HPDE6-E6E7 (cell line): ENCODE measurements at regions not wholly inside any gene's neighbourhood (a gene's known extent, or its start where the extent isn't known, plus 50 kb on each side); places are given as distances from the start of the nearest gene placed in this dataset.

ENCODE experiments used
- DNase-seq: peaks from one replicate; pipeline ENCODE4 v3.0.0; 2011; ENCODE audit warnings: missing footprints; ENCODE audit errors: extremely low spot score

DNA sequence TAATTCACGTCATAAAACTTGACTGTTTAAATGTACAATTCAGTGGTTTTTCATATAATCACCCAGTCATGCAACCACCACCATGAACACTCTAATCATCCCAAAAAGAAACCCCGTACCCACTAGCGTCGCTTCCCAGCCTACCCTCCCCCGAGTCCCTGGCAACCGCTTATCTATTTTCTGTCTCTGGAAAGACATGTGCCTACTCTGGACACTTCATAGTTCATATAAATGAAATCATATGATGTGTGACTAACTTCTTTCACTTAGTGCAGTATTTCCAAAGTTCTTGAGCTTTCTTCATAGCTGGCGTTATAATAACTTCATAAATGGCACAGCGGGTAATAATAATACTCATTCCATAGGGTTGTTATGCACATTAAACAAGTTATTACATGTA is 215.2 kb downstream of the MYLK4 start:
- no peak for DNase-seq

- no peak for DNase-seq
Measured at GRCh38 chr6:2534406-2535042, 216.2 kb downstream of the MYLK4 start.

DNA sequence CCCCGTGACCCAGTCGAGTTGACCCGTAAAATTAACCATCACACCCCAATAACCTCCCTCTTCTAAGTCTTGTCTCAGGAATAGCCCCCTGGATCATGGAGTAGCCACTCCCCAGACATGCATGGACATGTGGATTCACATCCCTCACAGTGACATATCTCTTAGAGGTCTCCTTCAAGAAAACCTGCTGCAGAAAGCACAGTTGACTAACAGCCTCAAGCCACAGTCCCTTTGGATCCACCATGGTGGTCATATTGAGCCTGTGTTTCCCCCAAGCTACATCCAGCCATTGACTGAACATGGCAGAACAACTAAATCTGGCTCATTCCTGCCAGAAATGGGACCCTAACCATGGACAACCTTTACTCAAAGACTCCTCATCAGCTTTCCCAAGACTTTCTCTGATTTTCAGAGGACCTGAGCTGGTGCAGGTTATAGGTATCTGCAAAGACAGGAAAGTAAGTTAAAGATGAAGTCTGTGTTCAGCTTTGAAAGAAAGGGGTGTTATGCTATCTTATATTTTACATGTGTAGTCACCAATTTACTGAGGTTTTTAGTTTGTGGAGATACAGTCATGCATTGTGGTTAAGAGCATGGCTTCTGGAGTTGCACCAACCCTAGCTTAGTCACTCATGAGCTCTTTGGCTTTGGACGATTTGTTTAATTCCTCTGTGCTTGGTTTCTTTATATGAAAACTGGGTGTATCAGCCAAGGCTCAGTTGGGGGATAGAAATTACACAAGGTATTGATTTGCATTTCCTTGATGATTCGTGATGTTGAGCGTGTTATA is 219.1 kb downstream of the MYLK4 start:
- DNase-seq = no peak

DNA sequence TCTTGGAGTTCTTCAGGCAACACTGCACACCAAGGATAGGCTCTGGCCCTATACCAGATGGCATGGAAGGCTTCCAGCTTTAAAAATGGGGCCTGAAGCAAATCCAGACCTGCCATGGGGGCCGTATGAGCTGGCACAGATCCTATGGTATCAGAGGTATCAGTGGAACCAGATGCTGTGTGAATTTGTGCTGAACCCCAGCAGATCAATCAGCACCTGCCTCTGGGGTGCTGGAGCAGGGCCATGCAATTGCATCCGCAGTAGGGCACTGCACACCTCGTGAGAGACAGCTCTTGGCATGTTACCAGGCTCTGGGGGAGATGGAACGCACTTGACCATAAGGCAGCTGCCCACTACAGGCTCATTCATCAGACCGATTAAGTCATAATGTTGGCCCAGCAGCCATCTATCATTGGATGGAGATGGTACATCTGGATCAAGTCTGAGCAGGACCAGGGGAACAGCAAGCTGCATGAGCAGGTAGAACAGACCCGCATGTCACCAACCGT is 221.5 kb downstream of the MYLK4 start:
- DNase-seq = no peak

- no peak for DNase-seq
Measured at GRCh38 chr6:2528156-2528555, 222.6 kb downstream of the MYLK4 start.

- DNase-seq = no peak
Measured at GRCh38 chr6:2526766-2527165, 224.0 kb downstream of the MYLK4 start.

DNA sequence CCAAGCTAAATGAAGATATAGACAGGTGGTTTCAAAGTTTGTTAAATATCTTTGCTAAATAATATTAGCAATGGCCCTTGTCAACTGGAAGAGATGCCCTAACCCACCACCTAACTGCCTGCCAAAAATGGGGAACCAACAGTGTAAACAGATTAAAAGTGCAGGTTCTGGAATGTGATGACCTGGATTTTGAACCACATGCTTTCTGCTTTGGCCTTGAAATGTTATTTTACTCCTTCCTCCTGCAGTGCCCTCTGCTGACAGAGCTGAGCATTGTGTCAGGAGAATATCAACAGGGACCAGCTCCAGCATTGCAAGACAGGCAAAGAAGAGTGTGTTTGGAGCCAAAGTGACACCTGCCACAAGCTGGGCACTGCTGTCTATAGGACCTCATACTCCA is 226.6 kb downstream of the MYLK4 start:
- DNase-seq = no peak

- peak; percentile 64 for DNase-seq
Measured at GRCh38 chr6:2523061-2523460, 227.7 kb downstream of the MYLK4 start.

DNA sequence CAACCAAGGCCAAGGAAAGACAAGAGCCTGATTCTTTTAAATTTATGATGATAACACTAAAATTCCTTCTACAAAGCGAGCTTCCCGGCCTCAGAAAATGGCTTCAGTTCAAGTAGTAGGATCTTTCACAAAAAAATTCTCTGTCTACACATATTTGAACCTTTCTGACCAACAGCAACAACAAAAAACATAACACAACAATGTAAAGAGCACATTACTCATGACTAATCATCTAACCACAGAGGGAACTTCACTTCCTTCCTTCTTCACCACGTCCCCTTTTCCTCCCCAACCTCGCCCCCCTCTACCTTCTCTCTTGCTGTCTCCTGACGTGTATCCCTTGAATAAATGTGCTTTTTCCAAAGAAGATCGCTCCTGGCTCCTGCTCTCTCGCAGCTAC is 228.2 kb downstream of the MYLK4 start:
- DNase-seq = peak; percentile 76

DNA sequence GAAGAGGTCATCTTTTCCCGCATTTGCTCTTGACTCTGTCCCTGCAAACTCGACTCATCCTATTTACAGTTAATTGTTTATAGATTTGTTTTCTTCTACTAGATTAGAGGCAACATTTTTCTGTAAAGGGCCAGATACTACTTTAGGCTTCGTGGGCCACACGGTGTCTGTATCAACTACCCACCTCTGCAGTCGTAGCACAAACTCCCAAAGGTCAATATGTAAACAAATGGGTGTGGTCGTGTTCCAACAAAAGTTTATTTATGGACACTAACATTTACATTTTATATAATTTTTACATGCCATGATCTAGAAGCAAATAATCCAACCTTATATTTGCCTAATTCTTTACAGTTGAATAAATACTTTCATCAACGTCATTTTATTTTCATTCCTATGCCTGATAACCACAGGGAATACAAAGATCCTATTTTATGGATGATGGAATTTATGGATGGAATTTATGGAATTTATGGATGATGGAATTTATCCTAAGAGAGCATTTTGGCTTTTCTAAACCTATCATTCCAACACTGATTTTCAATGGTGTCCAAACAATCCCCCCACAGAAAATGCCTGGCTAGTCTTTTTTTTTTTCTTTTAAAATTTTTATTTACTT is 232.8 kb downstream of the MYLK4 start:
- no peak for DNase-seq

DNA sequence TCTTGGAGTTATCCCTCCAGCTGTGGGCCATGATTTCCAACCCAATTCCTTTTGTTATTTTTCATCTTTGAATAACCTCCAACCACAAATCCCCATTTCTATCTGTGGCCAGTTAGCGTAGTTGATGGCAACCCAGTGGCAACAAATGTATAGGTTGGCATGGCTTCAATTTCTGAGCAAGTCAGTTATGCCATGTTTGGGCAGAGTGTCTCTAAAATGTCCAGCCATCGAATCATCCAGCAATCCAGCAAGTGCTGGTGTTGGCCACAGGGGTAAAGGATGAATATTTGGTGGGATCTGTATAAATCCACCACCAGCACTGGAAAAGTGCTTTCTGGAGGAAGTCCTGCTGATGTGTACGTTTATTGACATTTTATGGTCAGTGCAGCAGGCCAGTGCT is 233.3 kb downstream of the MYLK4 start:
- no peak for DNase-seq

- no peak for DNase-seq
Measured at GRCh38 chr6:2516059-2516458, 234.7 kb downstream of the MYLK4 start.

- no peak for DNase-seq
Measured at GRCh38 chr6:2514965-2515543, 235.7 kb downstream of the MYLK4 start.

DNA sequence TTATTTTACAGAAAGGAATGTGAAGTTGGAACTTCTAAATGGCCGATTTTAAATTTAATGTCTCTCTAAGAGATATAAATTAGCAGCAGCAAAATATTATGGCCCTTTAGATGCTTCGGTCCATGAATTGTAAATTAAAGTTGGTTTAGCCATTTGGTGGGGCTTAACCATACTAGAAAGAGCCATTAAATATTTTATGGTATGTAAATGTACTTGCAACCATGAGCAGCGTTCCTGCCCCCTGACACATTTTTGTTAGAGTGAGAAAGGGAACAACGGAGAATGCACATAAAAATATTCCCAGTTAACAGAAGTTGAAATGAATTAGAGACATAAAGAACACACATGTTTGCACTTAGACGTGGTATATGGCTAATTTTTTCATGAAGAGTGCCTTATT is 237.9 kb downstream of the MYLK4 start:
- no peak for DNase-seq

DNA sequence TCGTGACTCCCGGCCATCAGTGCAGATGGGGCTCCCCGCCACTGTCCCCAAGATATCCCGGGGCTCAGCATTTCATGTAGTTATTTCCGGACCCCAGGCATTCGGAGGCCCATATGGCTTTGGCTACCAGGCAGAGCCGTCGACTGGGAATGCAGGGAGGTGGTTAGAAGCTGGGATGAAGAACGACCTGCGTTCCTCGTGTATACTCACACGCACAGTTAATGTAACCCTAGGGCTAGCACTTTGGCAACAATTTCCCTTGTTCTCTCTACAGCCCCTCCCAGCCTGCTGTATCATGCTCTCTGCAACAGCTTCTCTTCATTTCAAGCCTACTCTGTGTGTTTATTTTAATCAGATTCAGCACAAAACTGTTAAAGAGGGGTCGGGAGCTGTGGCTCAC is 240.4 kb downstream of the MYLK4 start:
- DNase-seq = no peak

GRCh38 chr6:2509711-2510110 is 241.0 kb downstream of the MYLK4 start:
- DNase-seq = no peak

DNA sequence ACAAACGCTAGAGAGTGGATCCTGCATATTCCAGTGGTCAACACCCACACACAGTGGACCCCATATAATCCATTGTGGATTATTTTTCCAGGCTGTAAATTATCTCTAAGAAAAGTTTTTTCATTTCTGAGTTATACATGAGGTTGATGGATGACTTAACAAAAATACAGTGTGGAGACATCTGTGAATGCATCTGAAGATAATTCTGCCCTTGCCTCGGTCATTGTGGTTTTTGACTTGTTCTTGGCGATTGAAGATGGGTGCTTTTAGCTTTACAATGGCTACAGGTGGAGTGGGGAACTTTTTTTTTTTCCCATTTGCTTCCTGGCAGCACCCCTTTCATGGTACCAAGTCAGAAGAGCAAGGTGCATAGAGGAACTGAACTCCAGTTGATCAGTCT is 242.7 kb downstream of the MYLK4 start:
- DNase-seq = no peak

GRCh38 chr6:2507521-2508037 is 243.1 kb downstream of the MYLK4 start:
- DNase-seq = no peak

GRCh38 chr6:2507016-2507415 is 243.7 kb downstream of the MYLK4 start:
- no peak for DNase-seq

DNA sequence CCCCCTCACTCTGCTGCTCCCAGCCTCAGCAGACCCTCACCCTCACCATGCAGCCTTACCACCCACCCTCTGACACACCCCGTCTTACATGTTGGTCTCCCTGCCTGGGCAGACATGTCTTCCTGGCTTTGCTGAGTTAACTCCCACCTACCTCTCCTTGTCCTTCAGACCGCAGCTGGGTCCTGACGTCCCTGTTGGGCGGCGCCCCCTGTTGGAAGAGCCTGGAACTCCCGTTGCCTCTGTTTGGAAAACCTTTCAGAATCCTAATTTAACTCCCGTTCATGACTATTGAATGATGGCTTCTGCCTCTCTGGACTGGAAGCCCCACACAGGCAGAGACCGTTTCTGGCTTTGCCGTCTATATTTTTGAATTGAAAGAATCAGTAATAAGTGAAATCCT is 245.1 kb downstream of the MYLK4 start:
- no peak for DNase-seq

- DNase-seq = no peak
Measured at GRCh38 chr6:2504495-2505064, 246.1 kb downstream of the MYLK4 start.
